Panc1 (cell line): ENCODE measurements at regions not wholly inside any gene's neighbourhood (a gene's known extent, or its start where the extent isn't known, plus 50 kb on each side); places are given as distances from the start of the nearest gene placed in this dataset.

ENCODE experiments used
- ATAC-seq: fragments of 200-7000 bp; cut with Tn5 transposase; 2 replicates; pipeline ENCODE4 v1.9.1; 2020; ENCODE audit warnings: mild to moderate bottlenecking, moderate library complexity
- BruUV-seq: library from RNA; stranded (reverse); fragments of 400-500 nt; replicated peaks from 2 replicates; lab custom pipeline; 2021; lab: Mats Ljungman, UMichigan
- CTCF ChIA-PET: fragments of 300-600 bp; sonication (Branson Sonifier 250); formaldehyde crosslinking; loops from one replicate; lab custom pipeline; 2022; ENCODE audit warnings: antibody characterized with exemption; lab: Charles Lee
- POLR2A ChIA-PET: fragments of 300-600 bp; sonication (Branson Sonifier 250); formaldehyde crosslinking; loops from one replicate; lab custom pipeline; 2022; ENCODE audit warnings: antibody characterized with exemption; lab: Charles Lee
- DNase-seq: peaks from one replicate; pipeline ENCODE4 v3.0.0-alpha.2; 2010; ENCODE audit warnings: low read depth, low spot score
- H3K27ac ChIP-seq: 2 replicates; pipeline ENCODE4 v1.5.1; 2011; ENCODE audit warnings: mild to moderate bottlenecking, low read length, inconsistent platforms
- H3K27me3 ChIP-seq: fragments of 200-500 bp; sonication (Bioruptor generic); 2 replicates; pipeline ENCODE4 v1.6.0; 2014; ENCODE audit warnings: low read length, inconsistent platforms; ENCODE audit not compliant: control insufficient read depth, insufficient read depth
- H3K36me3 ChIP-seq: fragments of 200-500 bp; sonication (Bioruptor generic); 2 replicates; pipeline ENCODE4 v1.5.1; 2014; ENCODE audit warnings: inconsistent platforms, mild to moderate bottlenecking, low read length, moderate library complexity; ENCODE audit not compliant: control insufficient read depth, insufficient read depth
- H3K4me1 ChIP-seq: 2 replicates; pipeline ENCODE4 v1.5.1; 2011; ENCODE audit warnings: inconsistent platforms, mild to moderate bottlenecking, low read length, moderate library complexity; ENCODE audit not compliant: control insufficient read depth, insufficient read depth
- H3K4me3 ChIP-seq, 2 experiments: 2 replicates each; pipeline ENCODE4 v1.5.1; 2011 to 2012; ENCODE audit warnings: low read depth in 2 of 2, low read length in 2 of 2, mild to moderate bottlenecking in 2 of 2, inconsistent platforms in 1 of 2, moderate library complexity in 1 of 2
- H3K9me3 ChIP-seq: fragments of 200-500 bp; sonication (Bioruptor generic); 2 replicates; pipeline ENCODE4 v1.5.1; 2014; ENCODE audit warnings: low read depth, mild to moderate bottlenecking, inconsistent platforms, low read length, moderate library complexity; ENCODE audit not compliant: control insufficient read depth, insufficient read depth
- POLR2AphosphoS5 ChIP-seq: IDR thresholded peaks from 2 replicates; pipeline ENCODE4 v1.6.1; 2012; ENCODE audit warnings: mild to moderate bottlenecking, low read depth, low read length, moderate library complexity
- SIN3A ChIP-seq: IDR thresholded peaks from 2 replicates; pipeline ENCODE4 v1.6.1; 2012; ENCODE audit warnings: low read depth, mild to moderate bottlenecking, low read length, moderate library complexity, borderline replicate concordance; ENCODE audit not compliant: insufficient read depth
- TCF7L2 ChIP-seq: IDR thresholded peaks from 2 replicates; pipeline ENCODE4 v1.6.1; 2011; ENCODE audit warnings: mild to moderate bottlenecking, low read depth, low read length, inconsistent platforms
- in situ Hi-C: cut with HindIII; loops from 2 replicates; pipeline ENCODE4 v1.10.0; 2016; ENCODE audit warnings: low sequenced_read_pairs, low pct_unique_long_range_greater_than_20kb
- intact Hi-C: fragments of 100-400 bp; cut with micrococcal nuclease; formaldehyde crosslinking; loops from one replicate; pipeline ENCODE4 v1.10.0; 2022; ENCODE audit not compliant: unreplicated experiment
- TF ChIP-seq, protein P1 (sequence below), 2 experiments: IDR thresholded peaks; 2 replicates each; pipeline ENCODE4 v1.6.1; 2011 to 2012; ENCODE audit warnings: low read depth in 2 of 2, control low read depth in 1 of 2, low read length in 1 of 2, mild to moderate bottlenecking in 1 of 2, moderate library complexity in 1 of 2; ENCODE audit not compliant: insufficient read depth in 1 of 2
- TF ChIP-seq, protein P2 (sequence below): fragments of 450-650 bp; IDR thresholded peaks from 2 replicates; pipeline ENCODE4 v1.5.1; 2017; ENCODE audit warnings: mild to moderate bottlenecking

DNA sequence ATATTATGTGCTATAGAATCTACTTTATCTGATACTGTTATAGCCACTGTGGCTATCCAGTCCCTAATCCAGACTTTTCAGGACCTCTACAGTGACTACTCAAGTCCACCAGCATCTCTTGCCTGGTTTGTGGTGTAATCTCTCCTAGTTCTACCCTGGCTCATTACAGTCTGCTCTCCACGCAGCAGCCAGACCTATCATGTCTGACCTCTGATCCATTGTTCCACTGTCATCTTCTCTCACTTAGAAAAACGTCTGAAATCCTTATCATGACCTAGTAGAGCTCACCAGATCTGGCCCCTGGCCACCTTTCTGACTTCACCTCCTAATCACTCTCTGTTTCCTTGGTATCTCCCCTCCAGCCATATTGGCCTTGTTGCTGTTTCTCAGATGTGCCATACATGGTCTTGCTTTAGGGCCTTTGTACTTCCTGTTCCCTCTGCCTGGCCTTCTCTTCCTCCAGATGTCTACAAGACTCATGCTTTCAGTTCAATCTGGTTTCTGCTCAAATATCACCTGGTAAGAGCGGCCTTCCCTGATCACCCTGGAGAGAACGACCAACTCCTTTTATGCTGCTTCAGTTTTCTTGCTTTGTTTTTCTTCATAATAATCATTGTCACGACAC lies 475.5 kb downstream of the AACS start:
- Histone ChIP-seq H3K4me1 (no peaks in the 10 kb centered on the region), H3K27ac (no peak overlapping the region), H3K27me3 (no peaks in the 10 kb centered on the region; the same call in 1 of the 2 replicates), H3K36me3 (no peaks in the 10 kb centered on the region), H3K9me3 (no peaks in the 10 kb centered on the region), H3K4me3 (no peak overlapping the region)
- DNase-seq, result no peak
- intact Hi-C loops (no loop called here), in situ Hi-C loops (no loop called here)
- ChIA-PET POLR2A (no interaction called here), CTCF (no interaction called here)
- BruUV-seq, result no TSS peak
- TF ChIP-seq POLR2AphosphoS5 (no peak), TCF7L2 (no peak), SIN3A (no peak)
- TF ChIP-seq, protein P1, sequence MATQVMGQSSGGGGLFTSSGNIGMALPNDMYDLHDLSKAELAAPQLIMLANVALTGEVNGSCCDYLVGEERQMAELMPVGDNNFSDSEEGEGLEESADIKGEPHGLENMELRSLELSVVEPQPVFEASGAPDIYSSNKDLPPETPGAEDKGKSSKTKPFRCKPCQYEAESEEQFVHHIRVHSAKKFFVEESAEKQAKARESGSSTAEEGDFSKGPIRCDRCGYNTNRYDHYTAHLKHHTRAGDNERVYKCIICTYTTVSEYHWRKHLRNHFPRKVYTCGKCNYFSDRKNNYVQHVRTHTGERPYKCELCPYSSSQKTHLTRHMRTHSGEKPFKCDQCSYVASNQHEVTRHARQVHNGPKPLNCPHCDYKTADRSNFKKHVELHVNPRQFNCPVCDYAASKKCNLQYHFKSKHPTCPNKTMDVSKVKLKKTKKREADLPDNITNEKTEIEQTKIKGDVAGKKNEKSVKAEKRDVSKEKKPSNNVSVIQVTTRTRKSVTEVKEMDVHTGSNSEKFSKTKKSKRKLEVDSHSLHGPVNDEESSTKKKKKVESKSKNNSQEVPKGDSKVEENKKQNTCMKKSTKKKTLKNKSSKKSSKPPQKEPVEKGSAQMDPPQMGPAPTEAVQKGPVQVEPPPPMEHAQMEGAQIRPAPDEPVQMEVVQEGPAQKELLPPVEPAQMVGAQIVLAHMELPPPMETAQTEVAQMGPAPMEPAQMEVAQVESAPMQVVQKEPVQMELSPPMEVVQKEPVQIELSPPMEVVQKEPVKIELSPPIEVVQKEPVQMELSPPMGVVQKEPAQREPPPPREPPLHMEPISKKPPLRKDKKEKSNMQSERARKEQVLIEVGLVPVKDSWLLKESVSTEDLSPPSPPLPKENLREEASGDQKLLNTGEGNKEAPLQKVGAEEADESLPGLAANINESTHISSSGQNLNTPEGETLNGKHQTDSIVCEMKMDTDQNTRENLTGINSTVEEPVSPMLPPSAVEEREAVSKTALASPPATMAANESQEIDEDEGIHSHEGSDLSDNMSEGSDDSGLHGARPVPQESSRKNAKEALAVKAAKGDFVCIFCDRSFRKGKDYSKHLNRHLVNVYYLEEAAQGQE (IDR thresholded peaks at IDR 0.05; ENCODE audit: insufficient read depth in 1 of 2, low read depth in 2 of 2, low read length in 1 of 2), result no peak
- TF ChIP-seq, protein P2, sequence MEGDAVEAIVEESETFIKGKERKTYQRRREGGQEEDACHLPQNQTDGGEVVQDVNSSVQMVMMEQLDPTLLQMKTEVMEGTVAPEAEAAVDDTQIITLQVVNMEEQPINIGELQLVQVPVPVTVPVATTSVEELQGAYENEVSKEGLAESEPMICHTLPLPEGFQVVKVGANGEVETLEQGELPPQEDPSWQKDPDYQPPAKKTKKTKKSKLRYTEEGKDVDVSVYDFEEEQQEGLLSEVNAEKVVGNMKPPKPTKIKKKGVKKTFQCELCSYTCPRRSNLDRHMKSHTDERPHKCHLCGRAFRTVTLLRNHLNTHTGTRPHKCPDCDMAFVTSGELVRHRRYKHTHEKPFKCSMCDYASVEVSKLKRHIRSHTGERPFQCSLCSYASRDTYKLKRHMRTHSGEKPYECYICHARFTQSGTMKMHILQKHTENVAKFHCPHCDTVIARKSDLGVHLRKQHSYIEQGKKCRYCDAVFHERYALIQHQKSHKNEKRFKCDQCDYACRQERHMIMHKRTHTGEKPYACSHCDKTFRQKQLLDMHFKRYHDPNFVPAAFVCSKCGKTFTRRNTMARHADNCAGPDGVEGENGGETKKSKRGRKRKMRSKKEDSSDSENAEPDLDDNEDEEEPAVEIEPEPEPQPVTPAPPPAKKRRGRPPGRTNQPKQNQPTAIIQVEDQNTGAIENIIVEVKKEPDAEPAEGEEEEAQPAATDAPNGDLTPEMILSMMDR, result no peak
- ATAC-seq, result no peak

DNA sequence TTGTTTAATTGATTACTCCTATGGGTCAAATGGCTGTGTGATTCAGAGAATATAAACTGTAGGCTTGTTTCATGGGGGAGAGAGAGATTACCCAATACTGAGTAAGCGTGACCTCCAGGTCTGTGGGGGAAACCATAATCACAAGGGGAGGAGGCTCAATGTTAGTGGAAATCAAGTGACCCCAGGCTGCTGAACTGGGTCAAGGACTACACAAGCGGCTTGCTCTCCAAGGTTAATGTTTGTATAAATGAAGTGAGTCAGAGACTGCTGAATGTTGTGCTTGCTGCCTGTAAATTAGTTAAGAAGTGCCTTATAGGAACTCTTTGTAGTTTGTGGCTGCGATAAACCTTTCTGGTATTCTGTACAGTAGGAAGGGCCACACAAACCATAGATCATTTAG lies 479.7 kb downstream of the AACS start:
- in situ Hi-C loops, result no loop called here
- no peak overlapping the region for H3K27ac ChIP-seq
- ChIA-PET CTCF (no interaction called here), POLR2A (no interaction called here)
- H3K4me3 ChIP-seq, result no peak overlapping the region
- BruUV-seq, result no TSS peak
- no peaks in the 10 kb centered on the region for H3K36me3 ChIP-seq
- no peaks in the 10 kb centered on the region for H3K27me3 ChIP-seq
- intact Hi-C loops, result no loop called here
- H3K9me3 ChIP-seq, result no peaks in the 10 kb centered on the region
- no peaks in the 10 kb centered on the region for H3K4me1 ChIP-seq
- DNase-seq (no peak), ATAC-seq (no peak)
- TF ChIP-seq POLR2AphosphoS5 (no peak), TCF7L2 (no peak), SIN3A (no peak)
- TF ChIP-seq, protein P2, result no peak
- TF ChIP-seq, protein P1 (IDR thresholded peaks at IDR 0.05; ENCODE audit: insufficient read depth in 1 of 2, low read depth in 2 of 2, low read length in 1 of 2), result no peak
